ENCODE measurements at regions not wholly inside any gene's neighbourhood (a gene's known extent, or its start where the extent isn't known, plus 50 kb on each side); places are given as distances from the start of the nearest gene placed in this dataset.

DNA sequence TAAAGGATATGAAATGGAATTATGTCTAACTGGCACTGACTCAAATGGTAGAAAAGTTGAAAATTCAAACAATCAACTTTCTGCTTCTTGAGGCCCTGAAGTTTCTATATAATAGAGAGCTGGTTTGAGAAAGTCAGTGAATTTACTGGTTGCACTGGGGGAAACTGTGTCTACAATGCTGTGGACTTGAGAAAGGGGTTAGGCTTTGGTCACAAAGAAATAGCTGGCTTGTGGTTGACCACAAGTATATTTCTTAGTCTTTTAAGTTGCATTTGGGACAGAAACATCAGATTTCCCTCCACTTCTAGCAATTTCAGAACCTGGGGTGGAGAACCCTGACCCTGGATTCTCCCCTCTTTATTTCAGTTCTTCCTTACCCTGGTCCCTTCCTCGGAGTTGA, 192.6 kb upstream of the ACTBL2 start:
- no peaks in the 10 kb centered on the region for H3K36me3 ChIP-seq
- DNase-seq = no peak
- no peaks in the 10 kb centered on the region for H3K9me3 ChIP-seq
- H3K4me1 ChIP-seq = no peaks in the 10 kb centered on the region
- TF ChIP-seq, protein P1, sequence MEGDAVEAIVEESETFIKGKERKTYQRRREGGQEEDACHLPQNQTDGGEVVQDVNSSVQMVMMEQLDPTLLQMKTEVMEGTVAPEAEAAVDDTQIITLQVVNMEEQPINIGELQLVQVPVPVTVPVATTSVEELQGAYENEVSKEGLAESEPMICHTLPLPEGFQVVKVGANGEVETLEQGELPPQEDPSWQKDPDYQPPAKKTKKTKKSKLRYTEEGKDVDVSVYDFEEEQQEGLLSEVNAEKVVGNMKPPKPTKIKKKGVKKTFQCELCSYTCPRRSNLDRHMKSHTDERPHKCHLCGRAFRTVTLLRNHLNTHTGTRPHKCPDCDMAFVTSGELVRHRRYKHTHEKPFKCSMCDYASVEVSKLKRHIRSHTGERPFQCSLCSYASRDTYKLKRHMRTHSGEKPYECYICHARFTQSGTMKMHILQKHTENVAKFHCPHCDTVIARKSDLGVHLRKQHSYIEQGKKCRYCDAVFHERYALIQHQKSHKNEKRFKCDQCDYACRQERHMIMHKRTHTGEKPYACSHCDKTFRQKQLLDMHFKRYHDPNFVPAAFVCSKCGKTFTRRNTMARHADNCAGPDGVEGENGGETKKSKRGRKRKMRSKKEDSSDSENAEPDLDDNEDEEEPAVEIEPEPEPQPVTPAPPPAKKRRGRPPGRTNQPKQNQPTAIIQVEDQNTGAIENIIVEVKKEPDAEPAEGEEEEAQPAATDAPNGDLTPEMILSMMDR (IDR thresholded peaks at IDR 0.05) = no peak
- no peak overlapping the region for H3K27ac ChIP-seq
- intact Hi-C loops (cut with DNase I; ENCODE audit: low total_unique reads) = no loop called here
- H3K4me3 ChIP-seq = no peak overlapping the region
- H3K27me3 ChIP-seq = no peaks in the 10 kb centered on the region

DNA sequence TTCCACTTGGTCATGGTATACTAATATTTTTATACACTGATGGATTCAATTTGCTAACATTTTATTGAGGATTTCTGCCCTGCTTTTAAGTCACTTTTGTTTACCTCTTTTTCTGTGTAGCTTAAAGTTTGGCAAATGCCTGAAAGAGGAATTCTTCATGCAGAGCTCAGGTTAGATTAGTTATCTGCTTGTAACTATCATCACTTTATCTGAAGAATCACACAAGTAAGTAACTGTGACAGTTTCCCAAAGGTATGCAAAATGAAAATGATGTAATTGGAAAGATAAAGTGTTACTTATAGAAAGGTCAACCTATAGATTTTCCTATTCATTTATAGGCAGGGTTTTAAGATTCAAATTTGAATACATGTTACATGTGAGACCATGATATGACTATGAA, 188.8 kb upstream of the ACTBL2 start:
- no peaks in the 10 kb centered on the region for H3K9me3 ChIP-seq
- no peaks in the 10 kb centered on the region for H3K36me3 ChIP-seq
- DNase-seq = no peak
- H3K4me3 ChIP-seq = no peak overlapping the region
- no peaks in the 10 kb centered on the region for H3K4me1 ChIP-seq
- TF ChIP-seq, protein P1 (IDR thresholded peaks at IDR 0.05) = no peak
- H3K27me3 ChIP-seq = no peaks in the 10 kb centered on the region
- intact Hi-C loops (cut with DNase I; ENCODE audit: low total_unique reads) = no loop called here
- no peak overlapping the region for H3K27ac ChIP-seq

DNA sequence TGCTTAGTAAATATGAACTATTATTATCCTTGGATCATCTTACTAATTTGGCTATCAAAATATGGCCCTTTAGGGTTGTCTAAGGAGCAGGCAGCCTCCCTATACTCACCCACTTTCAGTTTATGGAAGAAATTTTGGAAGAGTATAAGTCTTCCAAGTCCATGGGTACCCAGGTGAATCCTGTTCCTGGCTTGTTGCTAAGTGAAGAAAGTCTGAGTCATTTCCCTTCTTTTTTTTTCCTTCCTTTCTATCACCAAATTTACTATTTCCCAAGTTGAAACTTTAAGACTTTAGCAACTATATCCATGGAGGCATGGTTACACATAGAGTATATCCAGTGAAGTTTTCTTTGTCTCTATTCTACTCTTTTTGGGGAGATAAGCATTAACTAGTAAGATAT, 184.0 kb upstream of the ACTBL2 start:
- H3K9me3 ChIP-seq = no peaks in the 10 kb centered on the region
- DNase-seq = no peak
- H3K4me1 ChIP-seq = peaks cover 0 to 16% (median 0%) of the 10 kb centered on the region in 4 donors
- no peaks in the 10 kb centered on the region for H3K36me3 ChIP-seq
- no peaks in the 10 kb centered on the region for H3K27me3 ChIP-seq
- no peak overlapping the region for H3K27ac ChIP-seq
- no peak overlapping the region for H3K4me3 ChIP-seq
- intact Hi-C loops (cut with DNase I; ENCODE audit: low total_unique reads) = no loop called here
- TF ChIP-seq, protein P1 (IDR thresholded peaks at IDR 0.05) = no peak

DNA sequence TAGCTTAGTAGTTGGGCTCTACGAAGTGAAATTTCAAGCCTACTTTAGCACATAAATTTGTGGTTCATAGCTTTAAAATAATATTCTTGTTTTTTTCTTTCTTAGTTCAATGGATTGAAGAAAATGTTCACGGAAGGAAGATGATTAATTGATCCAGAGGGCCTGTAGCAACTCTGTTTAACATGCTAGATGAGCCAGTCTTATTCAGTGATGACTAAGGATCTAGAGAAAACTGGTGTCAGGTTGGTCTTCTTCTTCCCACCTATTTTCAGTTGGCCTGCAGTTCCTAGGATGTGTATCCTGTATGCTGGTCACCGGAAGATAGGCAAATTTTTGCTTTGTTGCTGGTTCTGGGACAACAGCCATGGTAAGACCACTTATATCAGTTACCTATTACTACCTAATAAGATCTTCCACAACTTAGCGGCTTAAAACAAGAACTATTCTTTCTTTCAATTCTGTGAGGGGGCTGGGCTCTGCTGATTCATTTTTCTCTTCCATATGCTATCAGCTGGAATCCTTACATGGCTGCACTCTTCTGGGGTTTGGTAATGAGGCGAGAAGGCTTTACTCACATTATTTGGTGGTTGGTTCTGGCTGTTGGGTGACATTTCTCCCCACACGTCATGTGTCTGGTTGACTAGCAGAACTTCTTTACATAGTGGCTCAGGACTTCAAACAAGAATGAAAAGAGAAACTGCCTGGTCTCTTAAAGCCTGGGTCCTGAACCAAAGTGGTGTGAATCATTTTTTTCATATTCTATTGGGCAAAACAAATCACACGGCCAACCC, 182.7 kb upstream of the ACTBL2 start:
- H3K9me3 ChIP-seq = no peaks in the 10 kb centered on the region
- no peak for DNase-seq
- H3K4me1 ChIP-seq = peaks cover 0 to 16% (median 0%) of the 10 kb centered on the region in 4 donors
- intact Hi-C loops (cut with DNase I; ENCODE audit: low total_unique reads) = no loop called here
- H3K27me3 ChIP-seq = no peaks in the 10 kb centered on the region
- H3K36me3 ChIP-seq = no peaks in the 10 kb centered on the region
- TF ChIP-seq, protein P1 (IDR thresholded peaks at IDR 0.05) = no peak
- H3K4me3 ChIP-seq = no peak overlapping the region
- H3K27ac ChIP-seq = no peak overlapping the region

DNA sequence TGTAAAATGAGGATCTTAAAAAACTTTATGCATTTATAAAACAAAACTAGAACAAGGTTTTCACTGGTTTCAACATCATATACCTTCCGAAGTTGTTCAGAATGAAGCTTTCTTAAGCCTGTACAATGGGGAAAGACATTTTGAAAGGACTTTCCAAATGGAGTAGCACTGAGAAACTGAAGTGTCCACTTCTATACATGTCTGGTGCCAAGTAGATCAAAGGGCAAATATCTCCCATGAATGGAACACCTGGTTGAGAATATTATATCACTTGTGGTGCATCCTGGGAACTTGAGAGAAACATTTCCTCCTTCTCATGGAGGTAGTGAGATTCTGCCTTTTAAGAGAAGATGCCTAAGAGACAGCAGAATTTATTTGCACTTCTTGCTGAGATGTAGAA, 182.1 kb upstream of the ACTBL2 start:
- DNase-seq = no peak
- no peaks in the 10 kb centered on the region for H3K9me3 ChIP-seq
- H3K4me1 ChIP-seq = peaks cover 0 to 16% (median 0%) of the 10 kb centered on the region in 4 donors
- TF ChIP-seq, protein P1 (IDR thresholded peaks at IDR 0.05) = no peak
- H3K36me3 ChIP-seq = no peaks in the 10 kb centered on the region
- H3K4me3 ChIP-seq = no peak overlapping the region
- intact Hi-C loops (cut with DNase I; ENCODE audit: low total_unique reads) = no loop called here
- H3K27ac ChIP-seq = no peak overlapping the region
- no peaks in the 10 kb centered on the region for H3K27me3 ChIP-seq

All from tibial artery (tissue), 4 donors.